GM21786 (cell line): ENCODE measurements at regions not wholly inside any gene's neighbourhood (a gene's known extent, or its start where the extent isn't known, plus 50 kb on each side); places are given as distances from the start of the nearest gene placed in this dataset.

Experiments
- ATAC-seq: cut with Tn5 transposase; IDR thresholded peaks from one replicate; pipeline ENCODE4 v1.9.1; 2021; ENCODE audit not compliant: unreplicated experiment

DNA sequence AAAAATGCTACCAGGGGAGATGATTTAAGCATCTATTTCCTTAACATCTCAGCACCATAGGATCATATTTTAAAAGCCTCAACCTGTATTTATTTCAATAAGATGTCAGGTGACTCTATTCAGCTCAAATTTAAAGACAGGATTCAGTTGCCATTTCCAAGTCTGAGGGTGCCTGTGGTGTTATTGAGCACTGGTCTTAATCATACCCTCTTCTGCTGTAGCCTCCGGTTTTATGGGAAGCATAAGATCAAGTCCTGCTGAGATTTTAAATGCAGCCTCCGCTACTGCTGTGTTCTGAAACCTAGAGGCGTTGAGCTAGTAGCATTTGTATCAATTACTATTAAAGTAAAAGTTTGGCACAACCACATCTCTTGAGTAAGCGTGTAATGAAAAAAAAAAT lies 185.7 kb upstream of the NWD2 start:
- no peak for ATAC-seq

DNA sequence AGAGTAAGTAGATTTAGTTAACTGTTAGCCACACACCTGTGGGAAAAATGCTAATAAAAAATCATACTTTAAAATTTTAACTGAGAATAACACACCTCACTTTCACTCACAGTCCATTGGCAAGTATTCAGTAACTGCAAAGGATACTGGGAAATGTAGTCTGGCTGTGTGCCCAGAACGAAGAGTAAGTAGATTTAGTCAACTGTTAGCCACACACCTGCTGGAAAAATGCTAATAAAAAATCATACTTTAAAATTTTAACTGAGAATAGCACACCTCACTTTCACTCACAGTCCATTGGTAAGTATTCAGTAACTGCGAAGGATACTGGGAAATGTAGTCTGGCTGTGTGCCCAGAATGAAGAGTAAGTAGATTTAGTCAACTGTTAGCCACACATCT lies 178.4 kb upstream of the NWD2 start:
- ATAC-seq: no peak

DNA sequence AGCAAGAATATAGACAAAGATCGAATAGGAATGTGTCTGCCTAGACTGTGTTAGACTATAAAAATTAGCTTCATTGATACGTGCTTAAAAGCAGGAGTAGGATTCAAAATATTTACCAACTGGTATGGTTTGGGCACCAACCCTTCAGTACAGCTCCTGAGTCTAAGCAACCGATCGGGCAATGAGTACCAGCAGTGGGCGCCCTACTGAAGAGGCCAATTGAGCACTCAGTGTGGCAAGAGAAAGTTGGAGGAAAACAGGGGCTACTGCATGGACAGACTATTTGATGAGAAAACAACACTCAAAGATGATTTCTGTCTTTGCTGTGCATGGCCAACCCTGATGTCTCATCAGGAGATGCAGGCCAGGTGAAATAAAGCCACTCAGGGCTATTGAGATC lies 176.0 kb upstream of the NWD2 start:
- no peak for ATAC-seq

DNA sequence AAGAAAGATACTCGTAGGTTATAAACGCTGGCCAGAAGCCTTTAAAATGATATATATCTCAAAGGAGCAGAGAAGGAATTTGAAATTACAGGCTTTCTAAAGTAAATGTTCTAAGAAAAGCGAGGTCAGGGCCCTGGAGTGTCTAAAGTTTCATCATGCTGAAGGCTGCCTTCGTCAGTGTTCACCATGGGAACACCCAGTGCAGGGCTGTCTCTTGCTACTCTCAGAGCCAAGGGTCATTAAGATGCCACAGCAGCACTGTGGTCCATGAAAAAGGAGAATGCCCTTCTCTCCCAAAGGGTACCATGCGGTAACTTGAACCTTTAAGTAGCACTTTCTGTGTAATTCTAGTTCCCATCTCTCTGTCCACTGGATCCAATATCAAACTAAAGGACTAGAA lies 174.5 kb upstream of the NWD2 start:
- ATAC-seq: no peak

DNA sequence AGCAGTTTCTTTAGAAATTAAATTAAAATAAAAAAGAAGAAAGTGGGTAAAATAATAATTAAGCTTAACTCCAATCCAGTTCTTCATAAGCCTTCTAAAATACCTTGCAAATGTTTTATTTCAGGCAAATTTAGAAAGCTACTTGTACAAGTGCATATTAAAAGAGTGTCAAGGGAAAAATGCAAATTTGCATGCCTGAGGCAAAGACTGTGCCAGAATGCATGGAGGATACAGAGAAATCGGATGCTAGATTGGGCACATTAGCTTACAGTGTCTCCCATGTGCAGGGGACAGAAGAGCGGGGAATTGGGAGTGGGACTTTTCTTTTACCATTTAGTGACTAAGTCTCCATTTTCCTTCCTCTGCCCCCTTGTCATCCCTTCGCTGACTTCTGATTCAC lies 173.0 kb upstream of the NWD2 start:
- no peak for ATAC-seq

DNA sequence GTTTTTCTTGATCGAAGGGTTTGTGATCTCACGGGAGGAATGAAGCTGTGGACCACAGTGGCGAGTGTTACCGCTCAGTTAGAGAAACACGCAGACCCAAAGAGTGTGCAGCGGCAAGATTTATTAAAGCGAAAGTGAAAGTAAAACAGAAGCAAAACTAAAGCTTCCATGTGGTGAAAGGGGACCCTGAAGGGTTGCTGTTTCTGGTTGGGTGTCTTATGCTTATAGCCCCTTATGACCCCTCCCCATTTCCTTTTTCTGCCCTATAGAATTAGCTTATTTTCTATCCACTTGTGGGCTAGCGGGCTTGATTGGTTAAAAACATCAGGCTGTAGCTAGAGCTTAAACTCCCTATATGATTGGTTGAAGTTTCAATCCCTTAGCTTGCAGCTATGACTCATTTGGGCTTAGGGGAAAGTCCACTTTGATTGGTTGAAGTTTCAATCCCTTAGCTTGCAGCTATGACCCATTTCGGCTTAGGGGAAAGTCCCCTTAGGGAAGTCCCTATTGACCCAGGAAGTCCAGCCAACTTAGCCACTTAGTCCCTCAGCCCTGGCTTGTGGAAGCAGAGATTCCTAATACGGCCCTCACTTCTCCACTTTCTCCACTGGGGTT lies 171.2 kb upstream of the NWD2 start:
- no peak for ATAC-seq

DNA sequence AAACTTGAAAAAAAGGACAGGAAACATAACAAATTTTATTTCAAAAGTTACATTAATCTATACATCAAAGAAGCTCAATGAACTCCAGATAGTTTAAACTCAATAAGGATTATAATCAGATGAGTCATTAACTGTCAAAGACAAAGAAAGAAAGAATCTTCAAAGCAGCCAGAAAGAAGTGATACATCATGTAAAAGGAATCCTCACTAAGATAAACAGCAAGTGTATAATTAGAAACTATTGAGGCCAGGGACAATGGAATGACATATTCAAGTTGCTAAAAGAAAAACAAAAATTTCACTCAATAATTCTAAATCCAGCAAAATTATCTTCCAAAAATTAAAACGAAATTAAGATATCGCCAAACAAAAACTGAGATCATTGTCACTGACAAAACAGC lies 161.6 kb upstream of the NWD2 start:
- no peak for ATAC-seq

DNA sequence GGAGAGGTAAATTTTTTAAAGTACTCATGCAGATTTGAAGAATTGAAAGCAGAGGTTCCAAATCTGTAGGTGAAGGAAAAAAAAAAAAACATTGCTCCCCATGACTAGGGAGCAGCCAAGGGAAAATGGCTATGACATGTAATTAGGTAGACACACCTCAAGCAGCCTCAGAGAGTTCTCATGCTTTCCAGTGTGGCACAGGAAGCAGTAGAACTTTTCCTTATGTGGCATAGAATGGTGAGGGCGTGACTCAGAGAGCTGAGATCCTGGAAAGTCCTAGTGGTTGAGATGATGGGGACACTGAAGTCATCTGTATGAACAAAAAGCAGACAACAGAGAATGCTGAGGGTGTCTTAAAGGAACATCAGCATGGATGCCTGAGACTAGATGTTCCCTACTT lies 148.6 kb upstream of the NWD2 start:
- ATAC-seq: no peak

DNA sequence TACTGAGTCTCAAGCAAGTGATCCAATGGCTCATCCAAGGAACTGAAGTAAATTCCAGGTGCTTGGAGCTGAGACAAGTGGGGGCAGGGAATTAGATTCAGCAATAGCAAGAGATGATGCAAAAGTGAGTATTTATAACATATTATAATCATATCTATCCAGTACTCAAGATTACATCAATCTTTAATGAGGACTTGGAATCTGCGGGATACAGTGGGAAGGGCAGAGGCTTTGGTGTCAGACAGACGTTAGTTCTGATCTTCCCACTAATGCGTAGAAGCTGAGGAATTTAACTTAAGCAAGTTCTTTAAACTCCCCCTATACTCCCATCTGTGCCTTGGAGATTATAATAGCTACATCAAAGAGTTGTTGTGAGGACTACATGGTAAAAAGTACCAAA lies 143.4 kb upstream of the NWD2 start:
- no peak for ATAC-seq

DNA sequence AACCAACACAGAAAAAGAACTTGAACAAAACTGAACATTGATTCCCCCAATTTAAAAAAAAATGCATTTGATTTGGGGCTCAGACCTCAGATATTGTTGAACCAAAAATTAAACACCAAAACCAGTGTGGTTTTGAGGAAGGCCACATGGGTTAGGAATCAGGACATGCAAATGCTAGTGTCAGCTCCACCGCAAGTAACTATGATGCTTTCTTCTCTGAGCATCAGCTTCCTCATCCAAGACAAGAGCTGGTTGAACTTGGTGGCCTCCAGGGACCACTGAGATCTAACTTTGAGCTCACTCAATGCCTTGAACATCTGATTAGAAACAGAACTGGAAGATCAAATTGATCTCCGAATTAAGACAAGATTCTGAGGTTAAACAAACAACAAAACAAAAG lies 142.9 kb upstream of the NWD2 start:
- no peak for ATAC-seq

DNA sequence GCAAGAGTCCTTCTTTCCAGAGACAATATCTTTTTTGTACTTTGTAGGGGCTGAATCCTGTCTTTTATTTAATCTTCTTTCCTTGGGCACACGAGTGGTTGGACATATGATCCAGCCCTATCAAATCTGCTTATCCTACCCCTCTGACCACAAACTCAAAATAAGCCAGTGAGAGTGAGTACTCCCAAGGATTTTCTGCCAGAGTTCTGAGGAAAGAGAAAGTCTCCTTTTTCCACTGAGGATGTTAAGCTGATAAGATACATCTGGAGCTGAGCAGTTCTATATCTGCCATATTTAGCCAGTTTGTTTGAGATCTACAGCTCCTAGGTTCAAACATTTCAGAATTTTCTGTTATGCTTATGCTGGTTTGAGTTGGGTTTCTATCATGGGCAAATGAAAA lies 134.8 kb upstream of the NWD2 start:
- no peak for ATAC-seq

DNA sequence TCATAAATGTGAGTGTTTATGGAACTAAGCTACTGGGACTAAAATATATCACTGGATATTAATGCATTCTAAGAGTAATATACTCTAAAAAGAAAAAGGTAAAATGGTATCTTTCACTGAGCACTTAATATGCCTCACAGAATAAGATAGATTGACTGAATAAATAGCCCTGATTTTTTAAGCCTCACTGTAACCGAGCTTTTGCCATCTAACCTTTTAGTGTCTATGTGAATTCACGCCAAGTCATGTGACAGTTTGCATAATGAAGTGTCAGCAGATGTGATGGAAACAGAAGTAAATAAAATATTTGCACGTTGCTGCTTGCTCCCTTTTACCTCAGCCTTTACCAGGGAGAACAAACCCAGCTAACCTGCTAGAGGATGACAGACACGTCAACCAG lies 119.7 kb upstream of the NWD2 start:
- no peak for ATAC-seq

DNA sequence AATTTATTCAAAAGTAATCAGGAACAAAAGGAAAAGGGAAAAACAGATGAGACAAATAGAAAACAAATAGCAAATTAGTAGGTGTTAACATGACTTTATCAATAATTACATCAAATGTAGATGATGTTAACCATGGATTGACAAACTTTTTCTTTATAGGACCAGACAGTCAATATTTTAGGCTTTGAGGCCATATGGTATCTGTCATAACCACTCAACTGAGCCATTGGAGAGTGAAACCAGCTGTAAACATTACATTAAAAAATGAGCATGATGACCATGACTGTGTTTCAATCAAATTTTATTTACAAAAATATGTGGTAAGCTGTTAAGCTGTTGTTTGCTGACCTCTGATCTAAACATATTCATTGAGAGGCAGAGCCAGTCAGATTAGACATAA lies 118.5 kb upstream of the NWD2 start:
- ATAC-seq: no peak

DNA sequence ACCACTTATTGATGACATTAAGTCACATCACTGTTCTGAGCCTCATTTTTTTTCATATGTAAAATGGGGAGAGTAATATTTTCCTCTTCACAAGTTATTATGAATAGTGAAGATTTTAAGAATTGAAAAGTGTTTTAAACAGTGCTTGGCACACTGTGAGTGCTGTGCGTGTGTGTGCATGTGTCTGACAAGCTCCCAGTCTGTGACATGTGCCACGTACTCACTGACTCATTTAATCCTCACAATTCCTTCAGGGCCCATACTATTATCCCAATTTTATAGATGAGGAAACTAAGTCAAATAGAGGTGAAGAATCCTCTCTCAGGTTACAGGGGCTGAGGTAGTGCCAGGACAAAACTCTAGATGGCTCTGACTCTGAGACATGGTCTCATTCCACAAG lies 114.1 kb upstream of the NWD2 start:
- ATAC-seq: no peak

DNA sequence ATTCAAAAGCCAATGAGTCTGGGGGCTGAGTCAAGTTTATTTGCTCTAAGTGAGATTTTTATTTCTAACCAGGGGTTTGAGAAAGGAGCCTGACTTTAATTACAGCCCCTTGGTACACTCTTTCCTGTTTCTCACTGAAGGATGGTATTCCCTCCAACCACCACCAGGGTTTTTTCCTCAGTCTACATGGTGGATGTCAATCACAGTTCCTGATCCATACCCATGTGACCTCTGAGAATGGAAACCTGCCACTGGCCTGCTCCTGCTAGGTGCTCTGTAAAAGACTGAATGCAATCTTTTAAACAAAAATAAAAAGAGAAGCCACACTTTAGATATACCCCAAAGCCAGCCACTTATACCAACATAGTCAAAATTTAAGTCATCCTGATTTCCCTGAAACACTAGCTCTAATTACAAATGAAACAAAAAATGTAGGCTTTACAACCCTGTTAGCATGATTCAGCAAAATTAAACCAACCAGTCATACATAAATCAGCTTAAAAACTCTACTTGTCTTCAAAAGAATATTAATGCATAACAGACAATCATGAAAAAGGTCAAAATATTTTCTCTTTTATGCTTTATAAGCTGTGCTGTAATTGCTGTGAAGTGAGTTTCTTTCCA lies 112.1 kb upstream of the NWD2 start:
- ATAC-seq: no peak

DNA sequence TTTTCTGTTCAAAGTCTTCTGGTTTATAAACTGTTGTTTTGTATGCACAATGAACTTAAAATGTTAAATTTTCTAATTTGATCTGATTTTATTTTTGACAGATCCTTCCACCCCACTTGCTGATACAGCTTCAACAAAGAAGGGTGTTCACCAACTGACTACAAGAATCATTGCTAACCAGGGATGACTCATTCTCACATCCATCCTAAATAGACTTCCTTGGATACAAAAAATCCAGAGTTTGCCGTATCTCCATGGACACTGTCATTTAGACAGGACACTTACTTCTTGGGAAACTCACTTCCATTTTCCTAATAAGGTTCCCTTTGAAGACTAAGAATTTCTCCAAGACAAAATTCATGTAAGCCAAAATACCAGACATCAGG lies 111.6 kb upstream of the NWD2 start:
- ATAC-seq: no peak

DNA sequence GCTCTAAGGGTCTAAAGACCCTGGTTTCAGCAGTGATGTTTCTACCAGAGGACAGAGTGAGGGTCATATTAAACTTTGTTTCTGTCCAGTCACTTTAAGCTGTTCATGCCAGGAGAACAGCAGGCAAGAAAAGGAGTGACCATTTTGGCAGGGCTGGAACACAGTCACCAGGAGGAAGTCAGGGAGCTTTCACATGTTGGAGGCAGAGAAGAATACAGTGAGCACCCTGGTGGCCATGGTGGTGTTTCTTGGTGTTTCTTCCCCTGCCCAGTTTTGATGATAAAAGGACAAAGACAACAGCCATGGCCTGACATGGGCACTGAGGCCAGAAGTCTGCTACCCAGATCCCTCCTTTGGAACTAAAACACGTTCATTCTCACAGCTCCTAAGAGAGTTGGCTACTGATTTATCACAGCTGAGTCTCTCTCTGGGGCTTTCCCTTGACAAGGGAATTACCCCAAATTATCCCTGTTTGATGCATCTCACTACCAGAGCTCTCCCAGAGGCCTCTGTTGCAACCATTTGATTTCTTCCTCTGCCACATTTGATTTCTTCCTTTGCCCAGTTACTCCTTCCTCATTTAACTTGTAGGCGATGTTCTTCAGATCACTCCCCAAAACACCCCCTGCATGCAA lies 106.4 kb upstream of the NWD2 start:
- peak; percentile 86 for ATAC-seq

DNA sequence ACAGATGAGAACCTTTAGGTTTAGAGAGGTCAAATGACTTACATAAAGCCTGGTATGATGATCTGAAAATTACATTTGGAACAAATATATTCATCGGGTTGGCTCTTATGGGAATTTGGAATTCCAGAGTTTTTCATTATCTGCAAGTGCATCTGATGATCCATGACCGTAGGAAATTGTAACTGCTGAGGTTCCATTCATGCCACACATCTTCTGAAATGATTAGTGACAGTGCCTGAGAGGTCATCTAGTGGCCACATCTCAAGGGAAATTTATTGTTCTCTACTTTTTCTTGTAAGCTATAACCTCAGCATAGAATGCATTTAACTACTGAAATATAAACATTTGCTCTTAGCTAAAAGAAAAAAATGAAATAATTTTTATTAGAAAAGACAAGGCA lies 105.8 kb upstream of the NWD2 start:
- peak; percentile 55 for ATAC-seq

DNA sequence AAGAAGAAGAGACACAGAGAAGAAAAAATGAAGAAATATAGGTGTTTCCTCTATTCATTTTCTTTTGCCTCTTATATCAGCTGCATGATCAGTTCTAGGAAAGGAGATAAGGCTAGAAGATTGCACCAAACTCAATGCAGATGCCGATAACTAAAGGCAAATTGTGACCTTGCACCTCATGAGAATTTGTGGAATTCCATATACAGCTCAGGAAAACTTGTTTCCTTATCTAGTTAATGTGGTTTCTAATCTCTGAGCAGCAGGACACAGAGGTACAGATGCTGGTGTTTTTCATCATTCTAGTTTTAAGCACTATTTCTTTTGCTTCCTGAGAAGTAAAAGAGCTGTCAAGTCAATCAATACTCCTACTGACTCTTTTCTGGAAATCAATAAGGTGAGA lies 104.6 kb upstream of the NWD2 start:
- ATAC-seq: no peak

DNA sequence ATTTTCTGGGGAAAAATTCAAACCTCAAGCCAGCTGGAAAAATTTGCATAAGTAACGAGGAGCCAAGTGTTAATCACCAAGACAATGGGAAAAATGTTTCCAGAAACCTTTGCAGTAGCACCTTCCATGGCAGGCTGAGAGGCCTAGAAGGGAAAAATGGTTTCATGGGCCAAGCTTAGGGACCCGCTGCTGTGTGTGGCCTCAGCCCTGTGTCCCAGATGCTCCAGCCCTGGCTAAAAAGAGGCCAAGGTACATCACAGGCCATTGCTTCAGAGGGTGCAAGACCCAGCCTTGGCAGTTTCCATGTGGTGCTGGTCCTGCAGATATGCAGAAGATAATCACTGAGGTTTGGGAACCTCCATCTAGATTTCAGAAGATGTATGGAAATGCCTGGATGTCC lies 98.3 kb upstream of the NWD2 start:
- no peak for ATAC-seq

DNA sequence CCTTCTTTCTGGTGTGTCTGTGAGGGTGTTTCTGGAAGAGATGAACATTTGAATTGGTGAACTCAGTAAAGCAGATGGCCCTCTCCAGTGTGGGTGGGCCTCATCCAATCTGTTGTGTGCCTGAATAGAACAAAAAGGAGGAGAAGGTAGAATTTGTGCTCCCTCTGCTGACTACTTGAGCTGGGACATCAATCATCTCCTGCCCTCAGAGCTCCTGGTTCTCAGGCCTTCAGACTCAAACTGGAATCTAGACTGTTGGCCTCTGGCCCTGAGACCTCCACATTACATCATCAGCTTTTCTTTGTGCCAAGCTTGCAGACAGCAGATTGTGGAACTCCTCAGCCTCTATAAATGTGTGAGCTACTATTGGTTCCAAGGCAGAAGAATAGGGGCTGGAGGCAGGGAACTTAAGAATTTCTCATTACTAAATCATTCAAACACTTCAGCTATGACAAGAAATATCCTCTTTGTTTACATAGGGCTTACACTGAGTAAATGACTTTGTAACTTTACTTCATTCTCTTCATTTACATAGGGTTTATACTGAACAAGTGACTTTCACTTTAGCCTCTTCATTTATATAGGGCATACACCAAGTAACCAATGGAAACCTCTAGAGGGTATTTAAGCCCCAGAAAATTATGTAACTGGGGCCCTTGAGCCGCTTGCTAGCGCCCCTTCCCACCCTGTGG lies 86.9 kb upstream of the NWD2 start:
- ATAC-seq: no peak

DNA sequence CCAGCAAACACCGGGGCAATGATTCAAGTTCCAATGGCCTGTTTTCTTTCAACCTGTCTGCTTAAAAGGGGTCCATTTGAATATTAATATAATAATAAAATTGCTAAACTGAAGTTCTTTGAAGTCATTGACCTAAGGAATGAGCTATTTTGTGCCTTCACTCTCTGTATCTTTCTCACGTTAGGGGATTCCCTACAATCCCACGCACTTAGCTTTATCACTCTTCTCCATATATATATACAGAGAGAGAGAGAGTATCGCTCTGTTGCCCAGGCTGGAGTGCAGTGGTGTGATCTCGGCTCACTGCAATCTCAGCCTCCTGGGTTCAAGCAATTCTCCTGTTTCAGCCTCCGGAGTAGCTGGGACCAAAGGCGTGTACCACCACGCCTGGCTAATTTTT lies 83.9 kb upstream of the NWD2 start:
- no peak for ATAC-seq
